Choroid plexus epithelial cell (primary cell): ENCODE measurements at regions not wholly inside any gene's neighbourhood (a gene's known extent, or its start where the extent isn't known, plus 50 kb on each side); places are given as distances from the start of the nearest gene placed in this dataset.

Experiments used
- DNase-seq: peaks from one replicate; pipeline ENCODE4 v3.0.0-alpha.2; 2010; ENCODE audit warnings: low read depth
- H3K4me3 ChIP-seq: 2 replicates; pipeline ENCODE4 v1.5.1; 2011; ENCODE audit warnings: low read depth, mild to moderate bottlenecking, control low read depth, low read length, moderate library complexity
- CTCF ChIP-seq: conservative IDR thresholded peaks from 2 replicates; pipeline ENCODE4 v1.5.1; 2011; ENCODE audit warnings: low read depth, mild to moderate bottlenecking, control low read depth, inconsistent platforms, low read length, moderate library complexity

- TF ChIP-seq CTCF = no peak
- H3K4me3 ChIP-seq = no peak overlapping the region
- DNase-seq = no peak
These were observed 158.9 kb downstream of the MRPL14 start for GRCh38 chr6:43968110-43968965.

GRCh38 chr6:43967719-43968091 is 159.5 kb downstream of the MRPL14 start:
- no peak overlapping the region for H3K4me3 ChIP-seq
- TF ChIP-seq CTCF = no peak
- no peak for DNase-seq

- H3K4me3 ChIP-seq = no peak overlapping the region
- TF ChIP-seq CTCF = no peak
- DNase-seq = no peak
These were observed 160.2 kb downstream of the MRPL14 start for GRCh38 chr6:43966853-43967718.

- no peak overlapping the region for H3K4me3 ChIP-seq
- no peak for TF ChIP-seq CTCF
- no peak for DNase-seq
These were observed 160.9 kb downstream of the MRPL14 start for GRCh38 chr6:43966374-43966658.

- H3K4me3 ChIP-seq = no peak overlapping the region
- DNase-seq = no peak
- no peak for TF ChIP-seq CTCF
These were observed 161.5 kb downstream of the MRPL14 start for GRCh38 chr6:43965628-43966373.

- no peak for TF ChIP-seq CTCF
- no peak overlapping the region for H3K4me3 ChIP-seq
- no peak for DNase-seq
These were observed 162.3 kb downstream of the MRPL14 start for GRCh38 chr6:43964659-43965570.
